ENCODE measurements at regions not wholly inside any gene's neighbourhood (a gene's known extent, or its start where the extent isn't known, plus 50 kb on each side); places are given as distances from the start of the nearest gene placed in this dataset.

- no peak overlapping the region for H3K27ac ChIP-seq (ENCODE audit: extremely low read depth, low read depth, low read length)
- H3K9me3 ChIP-seq (ENCODE audit: control insufficient read depth, insufficient read depth, low read depth, low read length) = no peaks in the 10 kb centered on the region
- no peak overlapping the region for H3K4me3 ChIP-seq (ENCODE audit: low read depth, low read length)
- CTCF ChIA-PET = no interaction called here
- no peaks in the 10 kb centered on the region for H3K36me3 ChIP-seq (ENCODE audit: control insufficient read depth in 2 of 2, insufficient read depth in 1 of 2, low read length in 2 of 2)
- H3K4me1 ChIP-seq (ENCODE audit: control insufficient read depth, insufficient read depth, low read length) = no peaks in the 10 kb centered on the region
- POLR2A ChIA-PET = no interaction called here
- TF ChIP-seq, protein P1, sequence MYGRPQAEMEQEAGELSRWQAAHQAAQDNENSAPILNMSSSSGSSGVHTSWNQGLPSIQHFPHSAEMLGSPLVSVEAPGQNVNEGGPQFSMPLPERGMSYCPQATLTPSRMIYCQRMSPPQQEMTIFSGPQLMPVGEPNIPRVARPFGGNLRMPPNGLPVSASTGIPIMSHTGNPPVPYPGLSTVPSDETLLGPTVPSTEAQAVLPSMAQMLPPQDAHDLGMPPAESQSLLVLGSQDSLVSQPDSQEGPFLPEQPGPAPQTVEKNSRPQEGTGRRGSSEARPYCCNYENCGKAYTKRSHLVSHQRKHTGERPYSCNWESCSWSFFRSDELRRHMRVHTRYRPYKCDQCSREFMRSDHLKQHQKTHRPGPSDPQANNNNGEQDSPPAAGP (tag by site-specific recombination; IDR thresholded peaks at IDR 0.05) = no peak
- TF ChIP-seq ZNF121 (tag by site-specific recombination; IDR thresholded peaks at IDR 0.05) (no peak), SP7 (tag by site-specific recombination; IDR thresholded peaks at IDR 0.05) (no peak), ZNF416 (tag by site-specific recombination; IDR thresholded peaks at IDR 0.05) (no peak), SCRT2 (tag by site-specific recombination; IDR thresholded peaks at IDR 0.05) (no peak), ZNF133 (tag by site-specific recombination; IDR thresholded peaks at IDR 0.05) (no peak), ZIC2 (tag by site-specific recombination; IDR thresholded peaks at IDR 0.05) (no peak), ZBTB8A (tag by site-specific recombination; IDR thresholded peaks at IDR 0.05) (no peak), ZNF558 (tag by site-specific recombination; IDR thresholded peaks at IDR 0.05) (no peak)
- TF ChIP-seq, protein P2, sequence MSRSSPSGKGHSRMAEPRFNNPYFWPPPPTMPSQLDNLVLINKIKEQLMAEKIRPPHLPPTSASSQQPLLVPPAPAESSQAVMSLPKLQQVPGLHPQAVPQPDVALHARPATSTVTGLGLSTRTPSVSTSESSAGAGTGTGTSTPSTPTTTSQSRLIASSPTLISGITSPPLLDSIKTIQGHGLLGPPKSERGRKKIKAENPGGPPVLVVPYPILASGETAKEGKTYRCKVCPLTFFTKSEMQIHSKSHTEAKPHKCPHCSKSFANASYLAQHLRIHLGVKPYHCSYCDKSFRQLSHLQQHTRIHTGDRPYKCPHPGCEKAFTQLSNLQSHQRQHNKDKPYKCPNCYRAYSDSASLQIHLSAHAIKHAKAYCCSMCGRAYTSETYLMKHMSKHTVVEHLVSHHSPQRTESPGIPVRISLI (tag by site-specific recombination; IDR thresholded peaks at IDR 0.05) = no peak
- TF ChIP-seq, protein P3, sequence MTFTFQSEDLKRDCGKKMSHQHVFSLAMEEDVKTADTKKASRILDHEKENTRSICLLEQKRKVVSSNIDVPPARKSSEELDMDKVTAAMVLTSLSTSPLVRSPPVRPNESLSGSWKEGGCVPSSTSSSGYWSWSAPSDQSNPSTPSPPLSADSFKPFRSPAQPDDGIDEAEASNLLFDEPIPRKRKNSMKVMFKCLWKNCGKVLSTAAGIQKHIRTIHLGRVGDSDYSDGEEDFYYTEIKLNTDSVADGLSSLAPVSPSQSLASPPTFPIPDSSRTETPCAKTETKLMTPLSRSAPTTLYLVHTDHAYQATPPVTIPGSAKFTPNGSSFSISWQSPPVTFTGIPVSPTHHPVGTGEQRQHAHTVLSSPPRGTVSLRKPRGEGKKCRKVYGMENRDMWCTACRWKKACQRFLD (tag by site-specific recombination; IDR thresholded peaks at IDR 0.05) = no peak
Measured at GRCh38 chr9:24614070-24614469, 68.4 kb upstream of the IZUMO3 start.

GRCh38 chr9:24608599-24608998, 62.9 kb upstream of the IZUMO3 start:
- TF ChIP-seq ZNF423 (tag by site-specific recombination; IDR thresholded peaks at IDR 0.05) (no peak), KLF1 (tag by site-specific recombination; IDR thresholded peaks at IDR 0.05) (no peak), ZFP69B (tag by site-specific recombination; IDR thresholded peaks at IDR 0.05) (no peak), KLF9 (tag by site-specific recombination; IDR thresholded peaks at IDR 0.05; ENCODE audit: low read depth) (no peak), ZNF549 (tag by site-specific recombination; IDR thresholded peaks at IDR 0.05) (no peak), ZNF274 (IDR thresholded peaks at IDR 0.05; ENCODE audit: low read length) (no peak), ZNF274 (tag by site-specific recombination; IDR thresholded peaks at IDR 0.05; ENCODE audit: borderline replicate concordance) (no peak), SETDB1 (IDR thresholded peaks at IDR 0.05; ENCODE audit: insufficient read length, low read length) (no peak), BCL11B (tag by site-specific recombination; IDR thresholded peaks at IDR 0.05; ENCODE audit: low read depth) (no peak)
- no peaks in the 10 kb centered on the region for H3K9me3 ChIP-seq (ENCODE audit: control insufficient read depth, insufficient read depth, low read depth, low read length)
- H3K4me1 ChIP-seq (ENCODE audit: control insufficient read depth, insufficient read depth, low read length) = no peaks in the 10 kb centered on the region
- H3K36me3 ChIP-seq (ENCODE audit: control insufficient read depth in 2 of 2, insufficient read depth in 1 of 2, low read length in 2 of 2) = no peaks in the 10 kb centered on the region
- no peak overlapping the region for H3K27ac ChIP-seq (ENCODE audit: extremely low read depth, low read depth, low read length)
- ChIA-PET POLR2A (no interaction called here), CTCF (no interaction called here)
- no peak overlapping the region for H3K4me3 ChIP-seq (ENCODE audit: low read depth, low read length)

GRCh38 chr9:24602693-24603352, 57.1 kb upstream of the IZUMO3 start:
- H3K27ac ChIP-seq (ENCODE audit: extremely low read depth, low read depth, low read length) = no peak overlapping the region

More at GRCh38 chr9:24602693-24603352, 57.1 kb upstream of the IZUMO3 start:
- no peaks in the 10 kb centered on the region for H3K9me3 ChIP-seq (ENCODE audit: control insufficient read depth, insufficient read depth, low read depth, low read length)
- H3K36me3 ChIP-seq (ENCODE audit: control insufficient read depth in 2 of 2, insufficient read depth in 1 of 2, low read length in 2 of 2) = no peaks in the 10 kb centered on the region
- ChIA-PET POLR2A (no interaction called here), CTCF (no interaction called here)
- TF ChIP-seq GFI1B (tag by site-specific recombination; IDR thresholded peaks at IDR 0.05) = no peak
- no peak for TF ChIP-seq ZNF37A (tag by site-specific recombination; IDR thresholded peaks at IDR 0.05)
- TF ChIP-seq ZNF600 (tag by site-specific recombination; IDR thresholded peaks at IDR 0.05) = no peak
- TF ChIP-seq ZNF660 (tag by site-specific recombination; IDR thresholded peaks at IDR 0.05) = no peak
- TF ChIP-seq ZNF514 (tag by site-specific recombination; IDR thresholded peaks at IDR 0.05) = no peak
- TF ChIP-seq SCRT2 (tag by site-specific recombination; IDR thresholded peaks at IDR 0.05) = no peak
- TF ChIP-seq ZNF157 (tag by site-specific recombination; IDR thresholded peaks at IDR 0.05) = no peak
- H3K4me3 ChIP-seq (ENCODE audit: low read depth, low read length) = no peak overlapping the region
- H3K4me1 ChIP-seq (ENCODE audit: control insufficient read depth, insufficient read depth, low read length) = no peaks in the 10 kb centered on the region

Data from HEK293 (cell line).